ENCODE measurements at regions not wholly inside any gene's neighbourhood (a gene's known extent, or its start where the extent isn't known, plus 50 kb on each side); places are given as distances from the start of the nearest gene placed in this dataset.

GRCh38 chr2:226667736-226668135 is 131.9 kb downstream of the IRS1 start:
- TF ChIP-seq CTCF (IDR thresholded peaks at IDR 0.05; ENCODE audit: low read depth, low read length, missing input control) (no peak), ATF3 (IDR thresholded peaks at IDR 0.05) (no peak), REST (IDR thresholded peaks at IDR 0.05) (no peak), MAX (IDR thresholded peaks at IDR 0.05) (no peak), TAF1 (conservative IDR thresholded peaks at IDR 0.05) (no peak), HNF4A (conservative IDR thresholded peaks at IDR 0.05) (no peak), YY1 (IDR thresholded peaks at IDR 0.05) (no peak)

All from liver (tissue), 3 donors.